GM23338 (cell line): ENCODE measurements at regions not wholly inside any gene's neighbourhood (a gene's known extent, or its start where the extent isn't known, plus 50 kb on each side); places are given as distances from the start of the nearest gene placed in this dataset.

Source experiments
- EZH2phosphoT487 ChIP-seq: fragments of 200-600 bp; sonication (generic); IDR thresholded peaks from one replicate; pipeline ENCODE4 v1.8.1; 2018; ENCODE audit warnings: antibody characterized with exemption; ENCODE audit not compliant: unreplicated experiment
- ZNF114 ChIP-seq: fragments of 250-450 bp; sonication (Bioruptor Pico); IDR thresholded peaks from 2 replicates; pipeline ENCODE4 v1.5.0; 2020; ENCODE audit warnings: mild to moderate bottlenecking, moderate library complexity
- TF ChIP-seq, protein P1 (sequence below): fragments of 250-450 bp; sonication (Bioruptor Pico); IDR thresholded peaks from 2 replicates; pipeline ENCODE4 v1.5.0; 2020; ENCODE audit warnings: mild to moderate bottlenecking, moderate library complexity
- TF ChIP-seq, protein P2 (sequence below), 2 experiments: fragments of 200-600 bp in 1 of 2; sonication (generic) in 1 of 2; conservative IDR thresholded peaks; 2 replicates each; pipeline versions ENCODE4 v1.5.1 to v1.6.1; 2016 to 2017; ENCODE audit warnings: antibody characterized with exemption in 2 of 2, low read depth in 2 of 2, mild to moderate bottlenecking in 2 of 2, moderate library complexity in 1 of 2
- TF ChIP-seq, protein P3 (sequence below): IDR thresholded peaks from 2 replicates; pipeline ENCODE4 v1.6.1; 2016; ENCODE audit warnings: antibody characterized with exemption

DNA sequence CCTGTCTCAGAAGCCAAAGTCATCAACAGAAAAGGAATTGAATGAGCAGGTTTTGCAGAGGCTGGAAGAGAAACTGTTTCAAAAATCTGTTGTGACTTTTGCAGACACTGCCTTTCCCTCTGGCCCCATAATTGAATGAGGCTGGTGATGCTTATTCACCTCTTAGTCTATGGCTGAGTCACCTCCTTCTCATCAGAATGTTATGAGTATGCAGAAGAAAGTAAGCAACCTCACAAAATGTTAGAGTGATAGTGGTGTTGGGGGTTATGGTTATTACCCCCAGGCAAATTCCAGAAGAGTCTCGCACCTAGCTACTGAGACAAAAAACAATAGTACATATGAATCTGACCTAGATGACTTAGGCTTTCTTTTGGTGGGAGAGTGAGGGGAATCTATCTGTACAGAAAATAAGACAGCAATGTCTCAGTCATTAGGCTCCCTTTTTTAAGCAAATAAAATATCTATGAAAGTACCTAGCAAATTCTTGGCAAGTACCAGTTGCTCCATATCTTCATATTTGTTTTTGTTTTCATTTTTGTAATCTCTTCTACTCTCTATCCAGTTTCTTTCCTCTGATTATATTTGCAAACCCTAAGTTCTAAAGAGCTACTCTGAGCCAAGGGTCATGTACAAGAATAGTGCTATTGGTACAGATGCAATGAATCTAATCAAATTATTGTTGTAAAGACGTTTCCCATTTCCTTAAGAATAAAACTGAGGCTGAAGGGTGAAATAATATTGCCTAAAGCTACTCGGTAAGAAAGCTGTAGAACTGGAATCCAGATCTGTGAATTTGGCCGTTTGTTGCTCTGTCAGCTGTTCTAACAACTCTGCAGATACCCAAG, 498.1 kb upstream of the TNC start (continued):
- TF ChIP-seq, protein P1, sequence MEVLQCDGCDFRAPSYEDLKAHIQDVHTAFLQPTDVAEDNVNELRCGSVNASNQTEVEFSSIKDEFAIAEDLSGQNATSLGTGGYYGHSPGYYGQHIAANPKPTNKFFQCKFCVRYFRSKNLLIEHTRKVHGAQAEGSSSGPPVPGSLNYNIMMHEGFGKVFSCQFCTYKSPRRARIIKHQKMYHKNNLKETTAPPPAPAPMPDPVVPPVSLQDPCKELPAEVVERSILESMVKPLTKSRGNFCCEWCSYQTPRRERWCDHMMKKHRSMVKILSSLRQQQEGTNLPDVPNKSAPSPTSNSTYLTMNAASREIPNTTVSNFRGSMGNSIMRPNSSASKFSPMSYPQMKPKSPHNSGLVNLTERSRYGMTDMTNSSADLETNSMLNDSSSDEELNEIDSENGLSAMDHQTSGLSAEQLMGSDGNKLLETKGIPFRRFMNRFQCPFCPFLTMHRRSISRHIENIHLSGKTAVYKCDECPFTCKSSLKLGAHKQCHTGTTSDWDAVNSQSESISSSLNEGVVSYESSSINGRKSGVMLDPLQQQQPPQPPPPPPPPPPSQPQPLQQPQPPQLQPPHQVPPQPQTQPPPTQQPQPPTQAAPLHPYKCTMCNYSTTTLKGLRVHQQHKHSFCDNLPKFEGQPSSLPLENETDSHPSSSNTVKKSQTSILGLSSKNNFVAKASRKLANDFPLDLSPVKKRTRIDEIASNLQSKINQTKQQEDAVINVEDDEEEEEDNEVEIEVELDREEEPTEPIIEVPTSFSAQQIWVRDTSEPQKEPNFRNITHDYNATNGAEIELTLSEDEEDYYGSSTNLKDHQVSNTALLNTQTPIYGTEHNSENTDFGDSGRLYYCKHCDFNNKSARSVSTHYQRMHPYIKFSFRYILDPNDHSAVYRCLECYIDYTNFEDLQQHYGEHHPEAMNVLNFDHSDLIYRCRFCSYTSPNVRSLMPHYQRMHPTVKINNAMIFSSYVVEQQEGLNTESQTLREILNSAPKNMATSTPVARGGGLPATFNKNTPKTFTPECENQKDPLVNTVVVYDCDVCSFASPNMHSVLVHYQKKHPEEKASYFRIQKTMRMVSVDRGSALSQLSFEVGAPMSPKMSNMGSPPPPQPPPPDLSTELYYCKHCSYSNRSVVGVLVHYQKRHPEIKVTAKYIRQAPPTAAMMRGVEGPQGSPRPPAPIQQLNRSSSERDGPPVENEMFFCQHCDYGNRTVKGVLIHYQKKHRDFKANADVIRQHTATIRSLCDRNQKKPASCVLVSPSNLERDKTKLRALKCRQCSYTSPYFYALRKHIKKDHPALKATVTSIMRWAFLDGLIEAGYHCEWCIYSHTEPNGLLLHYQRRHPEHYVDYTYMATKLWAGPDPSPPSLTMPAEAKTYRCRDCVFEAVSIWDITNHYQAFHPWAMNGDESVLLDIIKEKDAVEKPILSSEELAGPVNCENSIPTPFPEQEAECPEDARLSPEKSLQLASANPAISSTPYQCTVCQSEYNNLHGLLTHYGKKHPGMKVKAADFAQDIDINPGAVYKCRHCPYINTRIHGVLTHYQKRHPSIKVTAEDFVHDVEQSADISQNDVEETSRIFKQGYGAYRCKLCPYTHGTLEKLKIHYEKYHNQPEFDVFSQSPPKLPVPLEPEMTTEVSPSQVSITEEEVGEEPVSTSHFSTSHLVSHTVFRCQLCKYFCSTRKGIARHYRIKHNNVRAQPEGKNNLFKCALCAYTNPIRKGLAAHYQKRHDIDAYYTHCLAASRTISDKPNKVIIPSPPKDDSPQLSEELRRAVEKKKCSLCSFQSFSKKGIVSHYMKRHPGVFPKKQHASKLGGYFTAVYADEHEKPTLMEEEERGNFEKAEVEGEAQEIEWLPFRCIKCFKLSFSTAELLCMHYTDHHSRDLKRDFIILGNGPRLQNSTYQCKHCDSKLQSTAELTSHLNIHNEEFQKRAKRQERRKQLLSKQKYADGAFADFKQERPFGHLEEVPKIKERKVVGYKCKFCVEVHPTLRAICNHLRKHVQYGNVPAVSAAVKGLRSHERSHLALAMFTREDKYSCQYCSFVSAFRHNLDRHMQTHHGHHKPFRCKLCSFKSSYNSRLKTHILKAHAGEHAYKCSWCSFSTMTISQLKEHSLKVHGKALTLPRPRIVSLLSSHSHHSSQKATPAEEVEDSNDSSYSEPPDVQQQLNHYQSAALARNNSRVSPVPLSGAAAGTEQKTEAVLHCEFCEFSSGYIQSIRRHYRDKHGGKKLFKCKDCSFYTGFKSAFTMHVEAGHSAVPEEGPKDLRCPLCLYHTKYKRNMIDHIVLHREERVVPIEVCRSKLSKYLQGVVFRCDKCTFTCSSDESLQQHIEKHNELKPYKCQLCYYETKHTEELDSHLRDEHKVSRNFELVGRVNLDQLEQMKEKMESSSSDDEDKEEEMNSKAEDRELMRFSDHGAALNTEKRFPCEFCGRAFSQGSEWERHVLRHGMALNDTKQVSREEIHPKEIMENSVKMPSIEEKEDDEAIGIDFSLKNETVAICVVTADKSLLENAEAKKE (CRISPR knock-in tag), result no peak
- no peak for TF ChIP-seq EZH2phosphoT487
- TF ChIP-seq ZNF114 (CRISPR knock-in tag), result no peak
- TF ChIP-seq, protein P2, sequence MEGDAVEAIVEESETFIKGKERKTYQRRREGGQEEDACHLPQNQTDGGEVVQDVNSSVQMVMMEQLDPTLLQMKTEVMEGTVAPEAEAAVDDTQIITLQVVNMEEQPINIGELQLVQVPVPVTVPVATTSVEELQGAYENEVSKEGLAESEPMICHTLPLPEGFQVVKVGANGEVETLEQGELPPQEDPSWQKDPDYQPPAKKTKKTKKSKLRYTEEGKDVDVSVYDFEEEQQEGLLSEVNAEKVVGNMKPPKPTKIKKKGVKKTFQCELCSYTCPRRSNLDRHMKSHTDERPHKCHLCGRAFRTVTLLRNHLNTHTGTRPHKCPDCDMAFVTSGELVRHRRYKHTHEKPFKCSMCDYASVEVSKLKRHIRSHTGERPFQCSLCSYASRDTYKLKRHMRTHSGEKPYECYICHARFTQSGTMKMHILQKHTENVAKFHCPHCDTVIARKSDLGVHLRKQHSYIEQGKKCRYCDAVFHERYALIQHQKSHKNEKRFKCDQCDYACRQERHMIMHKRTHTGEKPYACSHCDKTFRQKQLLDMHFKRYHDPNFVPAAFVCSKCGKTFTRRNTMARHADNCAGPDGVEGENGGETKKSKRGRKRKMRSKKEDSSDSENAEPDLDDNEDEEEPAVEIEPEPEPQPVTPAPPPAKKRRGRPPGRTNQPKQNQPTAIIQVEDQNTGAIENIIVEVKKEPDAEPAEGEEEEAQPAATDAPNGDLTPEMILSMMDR (conservative IDR thresholded peaks at IDR 0.05; ENCODE audit: low read depth in 2 of 2), result no peak
- TF ChIP-seq, protein P3, sequence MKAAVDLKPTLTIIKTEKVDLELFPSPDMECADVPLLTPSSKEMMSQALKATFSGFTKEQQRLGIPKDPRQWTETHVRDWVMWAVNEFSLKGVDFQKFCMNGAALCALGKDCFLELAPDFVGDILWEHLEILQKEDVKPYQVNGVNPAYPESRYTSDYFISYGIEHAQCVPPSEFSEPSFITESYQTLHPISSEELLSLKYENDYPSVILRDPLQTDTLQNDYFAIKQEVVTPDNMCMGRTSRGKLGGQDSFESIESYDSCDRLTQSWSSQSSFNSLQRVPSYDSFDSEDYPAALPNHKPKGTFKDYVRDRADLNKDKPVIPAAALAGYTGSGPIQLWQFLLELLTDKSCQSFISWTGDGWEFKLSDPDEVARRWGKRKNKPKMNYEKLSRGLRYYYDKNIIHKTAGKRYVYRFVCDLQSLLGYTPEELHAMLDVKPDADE, result no peak
